IMR-90 (cell line): ENCODE measurements at regions not wholly inside any gene's neighbourhood (a gene's known extent, or its start where the extent isn't known, plus 50 kb on each side); places are given as distances from the start of the nearest gene placed in this dataset.

Experiments
- ATAC-seq: fragments of 200-7000 bp; cut with Tn5 transposase; 2 replicates; pipeline ENCODE4 v1.9.1; 2020; ENCODE audit warnings: low read depth, mild to moderate bottlenecking, moderate library complexity
- BruUV-seq: library from RNA; stranded (reverse); fragments of 400-500 nt; replicated peaks from 2 replicates; lab custom pipeline; 2021; lab: Mats Ljungman, UMichigan
- CTCF ChIA-PET: fragments of 300-600 bp; formaldehyde crosslinking; extraction: SDS; loops from one replicate; lab custom pipeline; 2021; ENCODE audit warnings: antibody characterized with exemption; lab: Yijun Ruan, JAX
- POLR2A ChIA-PET: fragments of 300-600 bp; sonication (Branson Sonifier 250); formaldehyde crosslinking; loops from one replicate; lab custom pipeline; 2022; ENCODE audit warnings: antibody characterized with exemption; ENCODE audit not compliant: unreplicated experiment; lab: Charles Lee
- DNase-seq: peaks from one replicate; pipeline ENCODE4 v3.0.0; 2013
- H2AFZ ChIP-seq: replicated peaks from 2 replicates; pipeline ENCODE3; 2013; ENCODE audit warnings: low read length, mild to moderate bottlenecking; ENCODE audit not compliant: poor library complexity
- H2AK5ac ChIP-seq: 2 replicates; pipeline ENCODE4 v1.6.1; 2013; ENCODE audit warnings: low read depth, low read length, inconsistent platforms
- H2AK9ac ChIP-seq: replicated peaks from 2 replicates; pipeline ENCODE3; 2013; ENCODE audit warnings: mild to moderate bottlenecking, low read depth, low read length, moderate library complexity; ENCODE audit not compliant: poor library complexity
- H2BK120ac ChIP-seq: 2 replicates; pipeline ENCODE4 v1.6.1; 2013; ENCODE audit warnings: low read depth, low read length, inconsistent platforms
- H2BK15ac ChIP-seq: 3 replicates; pipeline ENCODE4 v1.6.1; 2013; ENCODE audit warnings: low read depth, low read length, inconsistent platforms
- H2BK20ac ChIP-seq: 2 replicates; pipeline ENCODE4 v1.6.1; 2013; ENCODE audit warnings: low read depth, mild to moderate bottlenecking, inconsistent platforms, low read length, moderate library complexity
- H2BK5ac ChIP-seq: 2 replicates; pipeline ENCODE4 v1.6.1; 2013; ENCODE audit warnings: mild to moderate bottlenecking, low read depth, low read length, inconsistent platforms; ENCODE audit not compliant: poor library complexity, severe bottlenecking
- H3K14ac ChIP-seq: replicated peaks from 2 replicates; pipeline ENCODE4 v1.6.1; 2013; ENCODE audit warnings: low read depth, low read length, inconsistent platforms
- H3K18ac ChIP-seq: 2 replicates; pipeline ENCODE4 v1.6.1; 2013; ENCODE audit warnings: low read depth, low read length, control low read depth
- H3K23ac ChIP-seq: 2 replicates; pipeline ENCODE4 v1.6.1; 2013; ENCODE audit warnings: low read depth, low read length, inconsistent platforms
- H3K27ac ChIP-seq: 2 replicates; pipeline ENCODE4 v1.5.1; 2013; ENCODE audit warnings: mild to moderate bottlenecking, control low read depth, low read length; ENCODE audit not compliant: insufficient read depth
- H3K27me3 ChIP-seq: 2 replicates; pipeline ENCODE4 v1.6.1; 2013; ENCODE audit warnings: low read length; ENCODE audit not compliant: control insufficient read depth, insufficient read depth
- H3K36me3 ChIP-seq: 2 replicates; pipeline ENCODE4 v1.6.1; 2013; ENCODE audit warnings: low read length, mixed read lengths; ENCODE audit not compliant: control insufficient read depth, insufficient read depth
- H3K4ac ChIP-seq: 2 replicates; pipeline ENCODE4 v1.6.1; 2013; ENCODE audit warnings: low read depth, low read length, inconsistent platforms
- H3K4me1 ChIP-seq: 2 replicates; pipeline ENCODE4 v1.6.1; 2013; ENCODE audit warnings: low read length, mixed read lengths; ENCODE audit not compliant: control insufficient read depth, insufficient read depth
- H3K4me2 ChIP-seq: 2 replicates; pipeline ENCODE4 v1.6.1; 2013; ENCODE audit warnings: low read depth, mild to moderate bottlenecking, control low read depth, low read length, moderate library complexity
- H3K4me3 ChIP-seq: 2 replicates; pipeline ENCODE4 v1.5.1; 2013; ENCODE audit warnings: low read depth, mild to moderate bottlenecking, control low read depth, low read length, moderate library complexity; ENCODE audit not compliant: insufficient read depth
- H3K56ac ChIP-seq: 2 replicates; pipeline ENCODE4 v1.6.1; 2013; ENCODE audit warnings: low read length, inconsistent platforms; ENCODE audit not compliant: insufficient read depth; ENCODE audit errors: extremely low read depth
- H3K79me1 ChIP-seq, 2 experiments: 2 replicates each; pipeline ENCODE4 v1.6.1; 2013; ENCODE audit warnings: low read length in 2 of 2, inconsistent platforms in 1 of 2, low read depth in 1 of 2
- H3K9ac ChIP-seq: 2 replicates; pipeline ENCODE4 v1.6.1; 2013; ENCODE audit warnings: low read depth, low read length, control low read depth
- H3K9me1 ChIP-seq: 2 replicates; pipeline ENCODE4 v1.6.1; 2013; ENCODE audit warnings: low read length, inconsistent platforms; ENCODE audit not compliant: insufficient read depth
- H3K9me3 ChIP-seq: 2 replicates; pipeline ENCODE4 v1.6.1; 2013; ENCODE audit warnings: low read length; ENCODE audit not compliant: control insufficient read depth, insufficient read depth
- H4K20me1 ChIP-seq: 2 replicates; pipeline ENCODE4 v1.6.1; 2013; ENCODE audit warnings: low read length, inconsistent platforms; ENCODE audit not compliant: insufficient read depth
- H4K5ac ChIP-seq: 2 replicates; pipeline ENCODE4 v1.6.1; 2013; ENCODE audit warnings: mild to moderate bottlenecking, low read depth, low read length, control low read depth
- H4K8ac ChIP-seq, 2 experiments: 2 replicates each; pipeline ENCODE4 v1.6.1; 2013; ENCODE audit warnings: low read depth in 2 of 2, low read length in 2 of 2, control low read depth in 1 of 2, inconsistent platforms in 1 of 2
- H4K91ac ChIP-seq: 2 replicates; pipeline ENCODE4 v1.6.1; 2013; ENCODE audit warnings: low read depth, low read length, inconsistent platforms; ENCODE audit not compliant: insufficient read depth
- POLR2A ChIP-seq: IDR thresholded peaks from 2 replicates; pipeline ENCODE4 v1.6.1; 2012; ENCODE audit warnings: mild to moderate bottlenecking, low read depth, low read length
- WGBS, 2 experiments: methylation state at CpG; one replicate each; pipeline versions ENCODE4 v1.1.5 to v1.1.7; 2013; ENCODE audit warnings: missing lambda C conversion rate in 2 of 2; ENCODE audit not compliant: insufficient read length in 1 of 2; ENCODE audit errors: extremely low coverage in 2 of 2; 5-methylcytosine and 5-hydroxymethylcytosine counted together
- dilution Hi-C: fragments of 300-500 bp; cut with HindIII; formaldehyde crosslinking; loops from one replicate; pipeline ENCODE4 v1.14.3; 2018; ENCODE audit warnings: low sequenced_read_pairs; ENCODE audit not compliant: unreplicated experiment
- in situ Hi-C: fragments of 300-500 bp; cut with MboI; formaldehyde crosslinking; loops from 3 replicates; pipeline ENCODE4 v1.14.3; 2019; ENCODE audit warnings: low sequenced_read_pairs, inconsistent platforms, mixed read lengths
- intact Hi-C: fragments of 100-400 bp; cut with micrococcal nuclease; formaldehyde crosslinking; loops from 2 replicates; pipeline ENCODE4 v1.10.0; 2022

GRCh38 chr12:73947326-73948026, 590.2 kb upstream of the ATXN7L3B start:
- no peak for ATAC-seq
- no peaks in the 10 kb centered on the region for H3K27me3 ChIP-seq

More at GRCh38 chr12:73947326-73948026, 590.2 kb upstream of the ATXN7L3B start:
- Histone ChIP-seq H4K5ac (no peak overlapping the region), H2AK9ac (no peak overlapping the region), H3K4me1 (no peaks in the 10 kb centered on the region), H4K91ac (no peak overlapping the region), H4K8ac (no peak overlapping the region), H3K14ac (no peak overlapping the region), H2BK120ac (no peak overlapping the region), H3K27ac (no peak overlapping the region), H3K4me3 (no peak overlapping the region), H2BK20ac (no peak overlapping the region), H3K79me1 (no peaks in the 10 kb centered on the region), H3K4me2 (no peak overlapping the region), H4K20me1 (no peaks in the 10 kb centered on the region), H3K9ac (no peak overlapping the region), H2BK15ac (no peak overlapping the region), H3K56ac (no peak overlapping the region), H2BK5ac (no peak overlapping the region), H2AFZ (no peak overlapping the region), H2AK5ac (no peak overlapping the region), H3K4ac (no peak overlapping the region), H3K9me3 (peaks cover 7% of the 10 kb centered on the region; the same call in 1 of the 2 replicates), H3K23ac (no peak overlapping the region), H3K36me3 (no peaks in the 10 kb centered on the region), H3K18ac (no peak overlapping the region), H3K9me1 (no peaks in the 10 kb centered on the region)
- dilution Hi-C loops (no loop called here), in situ Hi-C loops (no loop called here), intact Hi-C loops (no loop called here)
- WGBS, 2 experiments = no CpG with 5 or more reads among the region's 8 CpGs
- no TSS peak for BruUV-seq
- ChIA-PET CTCF (no interaction called here), POLR2A (no interaction called here)
- TF ChIP-seq POLR2A = no peak
- no peak for DNase-seq
